ENCODE measurements at regions not wholly inside any gene's neighbourhood (a gene's known extent, or its start where the extent isn't known, plus 50 kb on each side); places are given as distances from the start of the nearest gene placed in this dataset.

DNA sequence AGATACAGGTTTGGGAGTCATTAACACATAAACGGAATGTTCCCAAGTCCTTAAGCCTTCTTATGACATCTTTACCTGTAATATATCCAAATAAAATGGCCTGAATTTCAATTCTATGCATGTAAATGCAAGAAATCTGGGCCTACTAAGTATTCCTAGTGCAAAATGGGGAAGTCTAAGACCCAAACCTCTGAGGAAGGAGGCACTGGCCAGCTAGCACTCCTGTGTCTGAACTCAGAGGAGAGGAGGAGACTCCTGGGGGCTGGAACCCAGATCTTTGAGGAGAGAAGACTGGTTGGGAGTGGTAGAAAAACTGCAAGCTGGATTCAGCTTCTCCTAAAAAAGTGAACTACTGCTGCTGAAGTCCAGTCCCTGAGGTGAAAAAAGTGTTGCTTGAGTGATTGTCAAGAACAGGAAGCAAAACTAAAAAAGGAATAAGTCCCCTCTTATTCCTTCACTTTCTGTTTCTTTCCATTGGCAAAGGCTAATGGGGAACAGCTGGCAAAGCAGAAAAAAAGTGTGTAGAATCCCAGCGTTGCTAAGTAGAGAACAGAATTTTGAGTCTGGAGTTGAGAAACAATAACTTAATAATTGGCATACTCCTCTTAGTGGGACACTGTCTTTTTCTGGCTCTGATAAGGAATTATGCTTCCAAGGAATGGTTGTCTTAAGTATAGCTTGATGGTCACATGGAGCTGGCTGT lies 54.8 kb upstream of the ATP2C1 start:
- TF ChIP-seq, protein P1, sequence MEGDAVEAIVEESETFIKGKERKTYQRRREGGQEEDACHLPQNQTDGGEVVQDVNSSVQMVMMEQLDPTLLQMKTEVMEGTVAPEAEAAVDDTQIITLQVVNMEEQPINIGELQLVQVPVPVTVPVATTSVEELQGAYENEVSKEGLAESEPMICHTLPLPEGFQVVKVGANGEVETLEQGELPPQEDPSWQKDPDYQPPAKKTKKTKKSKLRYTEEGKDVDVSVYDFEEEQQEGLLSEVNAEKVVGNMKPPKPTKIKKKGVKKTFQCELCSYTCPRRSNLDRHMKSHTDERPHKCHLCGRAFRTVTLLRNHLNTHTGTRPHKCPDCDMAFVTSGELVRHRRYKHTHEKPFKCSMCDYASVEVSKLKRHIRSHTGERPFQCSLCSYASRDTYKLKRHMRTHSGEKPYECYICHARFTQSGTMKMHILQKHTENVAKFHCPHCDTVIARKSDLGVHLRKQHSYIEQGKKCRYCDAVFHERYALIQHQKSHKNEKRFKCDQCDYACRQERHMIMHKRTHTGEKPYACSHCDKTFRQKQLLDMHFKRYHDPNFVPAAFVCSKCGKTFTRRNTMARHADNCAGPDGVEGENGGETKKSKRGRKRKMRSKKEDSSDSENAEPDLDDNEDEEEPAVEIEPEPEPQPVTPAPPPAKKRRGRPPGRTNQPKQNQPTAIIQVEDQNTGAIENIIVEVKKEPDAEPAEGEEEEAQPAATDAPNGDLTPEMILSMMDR (IDR thresholded peaks at IDR 0.05; ENCODE audit: partially characterized antibody, unreplicated experiment) = no peak
- Mint-ChIP-seq H3K4me1 (ENCODE audit: low read depth, unreplicated experiment) (peaks cover 4% of the 10 kb centered on the region), H3K27ac (ENCODE audit: unreplicated experiment) (no peak overlapping the region), H3K27me3 (ENCODE audit: unreplicated experiment) (no peaks in the 10 kb centered on the region), H3K9me3 (ENCODE audit: unreplicated experiment) (peaks cover 1% of the 10 kb centered on the region), H3K4me3 (ENCODE audit: unreplicated experiment) (no peak overlapping the region), H3K36me3 (ENCODE audit: unreplicated experiment) (no peaks in the 10 kb centered on the region)
- no peak for DNase-seq

DNA sequence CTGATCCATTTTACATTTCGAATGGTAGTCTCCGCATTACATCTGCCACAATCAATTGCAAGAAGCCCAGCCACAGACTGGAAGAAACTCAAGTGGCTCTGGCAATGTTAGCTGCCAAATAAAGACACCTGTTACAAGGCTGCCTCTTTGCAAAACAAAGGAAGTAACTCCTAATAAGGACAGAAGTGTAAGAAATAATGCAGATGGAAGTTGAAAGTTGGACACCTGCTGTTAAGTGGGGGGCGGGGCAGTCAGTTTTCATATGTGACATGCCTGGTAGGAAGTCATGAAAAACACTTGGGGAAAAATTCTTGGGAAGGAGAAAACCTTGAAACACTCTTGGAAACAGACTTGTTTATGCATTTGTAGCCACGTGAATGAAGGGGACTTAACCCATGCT lies 54.1 kb upstream of the ATP2C1 start:
- Mint-ChIP-seq H3K27me3 (ENCODE audit: unreplicated experiment) (no peaks in the 10 kb centered on the region), H3K27ac (ENCODE audit: unreplicated experiment) (no peak overlapping the region), H3K36me3 (ENCODE audit: unreplicated experiment) (no peaks in the 10 kb centered on the region), H3K4me1 (ENCODE audit: low read depth, unreplicated experiment) (peaks cover 4% of the 10 kb centered on the region), H3K9me3 (ENCODE audit: unreplicated experiment) (peaks cover 2% of the 10 kb centered on the region), H3K4me3 (ENCODE audit: unreplicated experiment) (no peak overlapping the region)
- no peak for DNase-seq
- TF ChIP-seq, protein P1 (IDR thresholded peaks at IDR 0.05; ENCODE audit: partially characterized antibody, unreplicated experiment) = no peak

DNA sequence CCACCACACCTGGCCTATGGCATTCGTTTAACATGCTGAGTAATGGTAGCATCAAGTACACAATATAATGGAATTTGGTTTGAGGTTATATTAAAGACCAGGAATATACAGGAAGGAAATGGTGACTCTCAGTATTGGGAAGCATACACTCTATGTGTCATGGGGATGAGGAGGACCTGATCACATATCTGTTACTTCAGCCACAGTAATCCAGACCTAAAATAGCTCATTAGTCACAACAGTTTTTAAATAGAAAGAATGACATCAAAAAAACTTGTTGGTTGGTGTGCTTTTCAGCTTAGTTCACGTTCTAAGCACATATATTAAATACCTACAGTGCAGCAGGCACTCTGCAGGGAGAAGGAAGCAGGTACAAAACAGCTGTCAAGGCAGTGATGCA lies 52.5 kb upstream of the ATP2C1 start:
- DNase-seq = no peak
- TF ChIP-seq, protein P1 (IDR thresholded peaks at IDR 0.05; ENCODE audit: partially characterized antibody, unreplicated experiment) = no peak
- H3K27ac Mint-ChIP-seq (ENCODE audit: unreplicated experiment) = no peak overlapping the region
- peaks cover 2% of the 10 kb centered on the region for H3K9me3 Mint-ChIP-seq (ENCODE audit: unreplicated experiment)
- H3K36me3 Mint-ChIP-seq (ENCODE audit: unreplicated experiment) = no peaks in the 10 kb centered on the region
- H3K27me3 Mint-ChIP-seq (ENCODE audit: unreplicated experiment) = peaks cover 1% of the 10 kb centered on the region
- peaks cover 4% of the 10 kb centered on the region for H3K4me1 Mint-ChIP-seq (ENCODE audit: low read depth, unreplicated experiment)
- H3K4me3 Mint-ChIP-seq (ENCODE audit: unreplicated experiment) = no peak overlapping the region

DNA sequence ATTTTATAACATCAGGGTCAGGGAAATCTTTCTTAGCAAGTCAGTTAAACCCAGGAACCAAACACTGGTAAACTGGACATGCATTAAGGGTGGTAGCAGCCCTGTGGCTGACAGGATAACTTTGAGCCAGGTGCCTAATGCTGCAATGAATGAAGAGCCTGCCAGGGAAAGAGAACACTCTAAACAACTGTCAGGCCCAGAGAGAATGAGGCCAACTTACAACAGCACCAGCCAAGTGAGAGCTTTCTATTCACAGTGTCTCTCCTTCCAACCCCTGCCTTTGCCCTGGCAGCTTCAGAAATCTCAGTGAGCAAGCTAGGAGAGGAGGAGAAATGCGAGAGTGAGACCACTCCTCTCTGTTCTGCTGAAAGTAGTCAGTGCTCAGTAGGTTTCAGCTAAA lies 50.4 kb upstream of the ATP2C1 start:
- H3K9me3 Mint-ChIP-seq (ENCODE audit: unreplicated experiment) = peaks cover 2% of the 10 kb centered on the region
- H3K4me3 Mint-ChIP-seq (ENCODE audit: unreplicated experiment) = no peak overlapping the region
- peaks cover 1% of the 10 kb centered on the region for H3K27me3 Mint-ChIP-seq (ENCODE audit: unreplicated experiment)
- no peak for DNase-seq
- H3K27ac Mint-ChIP-seq (ENCODE audit: unreplicated experiment) = no peak overlapping the region
- peaks cover 4% of the 10 kb centered on the region for H3K4me1 Mint-ChIP-seq (ENCODE audit: low read depth, unreplicated experiment)
- no peaks in the 10 kb centered on the region for H3K36me3 Mint-ChIP-seq (ENCODE audit: unreplicated experiment)
- TF ChIP-seq, protein P1 (IDR thresholded peaks at IDR 0.05; ENCODE audit: partially characterized antibody, unreplicated experiment) = no peak

Data from glutamatergic neuron (in vitro differentiated cells).